ENCODE measurements at regions not wholly inside any gene's neighbourhood (a gene's known extent, or its start where the extent isn't known, plus 50 kb on each side); places are given as distances from the start of the nearest gene placed in this dataset.

DNA sequence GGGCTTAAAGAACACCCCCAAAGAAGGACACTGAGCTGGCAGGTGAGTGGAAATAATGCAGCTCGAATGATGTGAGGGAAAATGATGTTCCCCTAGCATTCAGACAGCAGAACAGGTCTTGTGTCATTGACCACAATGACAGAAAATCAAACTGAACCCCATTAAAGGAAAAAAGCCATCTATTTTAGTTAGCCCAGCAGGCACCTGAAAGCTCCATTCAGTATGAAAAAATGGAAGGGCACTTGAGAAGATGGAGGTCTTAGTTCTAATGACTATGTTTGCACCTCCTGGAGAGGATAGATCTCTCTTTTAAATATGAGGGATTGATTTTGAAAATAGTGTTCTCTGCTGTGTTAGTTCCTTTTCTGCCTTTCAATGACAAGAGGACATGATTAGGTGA, 323.1 kb downstream of the NKX6-1 start:
- Histone ChIP-seq H3K4me3 (ENCODE audit: low read depth in 2 of 2, low read length in 2 of 2) (no peak overlapping the region), H3K9me3 (ENCODE audit: control insufficient read depth, insufficient read depth, low read depth, low read length) (no peaks in the 10 kb centered on the region), H3K27ac (ENCODE audit: low read length) (no peak overlapping the region), H3K4me1 (ENCODE audit: control insufficient read depth, insufficient read depth, low read length) (no peaks in the 10 kb centered on the region), H3K36me3 (ENCODE audit: control insufficient read depth, insufficient read depth, low read length) (no peaks in the 10 kb centered on the region), H3K27me3 (ENCODE audit: control insufficient read depth, insufficient read depth, low read length) (no peaks in the 10 kb centered on the region)
- DNase-seq (ENCODE audit: low read depth, low spot score) (no peak), ATAC-seq (no peak)
- ChIA-PET CTCF (no interaction called here), POLR2A (no interaction called here)
- in situ Hi-C loops (cut with HindIII; ENCODE audit: low pct_unique_long_range_greater_than_20kb, low sequenced_read_pairs) (no loop called here), intact Hi-C loops (cut with micrococcal nuclease; ENCODE audit: unreplicated experiment) (no loop called here)
- BruUV-seq (replicated peaks), result no TSS peak
- TF ChIP-seq, protein P1, sequence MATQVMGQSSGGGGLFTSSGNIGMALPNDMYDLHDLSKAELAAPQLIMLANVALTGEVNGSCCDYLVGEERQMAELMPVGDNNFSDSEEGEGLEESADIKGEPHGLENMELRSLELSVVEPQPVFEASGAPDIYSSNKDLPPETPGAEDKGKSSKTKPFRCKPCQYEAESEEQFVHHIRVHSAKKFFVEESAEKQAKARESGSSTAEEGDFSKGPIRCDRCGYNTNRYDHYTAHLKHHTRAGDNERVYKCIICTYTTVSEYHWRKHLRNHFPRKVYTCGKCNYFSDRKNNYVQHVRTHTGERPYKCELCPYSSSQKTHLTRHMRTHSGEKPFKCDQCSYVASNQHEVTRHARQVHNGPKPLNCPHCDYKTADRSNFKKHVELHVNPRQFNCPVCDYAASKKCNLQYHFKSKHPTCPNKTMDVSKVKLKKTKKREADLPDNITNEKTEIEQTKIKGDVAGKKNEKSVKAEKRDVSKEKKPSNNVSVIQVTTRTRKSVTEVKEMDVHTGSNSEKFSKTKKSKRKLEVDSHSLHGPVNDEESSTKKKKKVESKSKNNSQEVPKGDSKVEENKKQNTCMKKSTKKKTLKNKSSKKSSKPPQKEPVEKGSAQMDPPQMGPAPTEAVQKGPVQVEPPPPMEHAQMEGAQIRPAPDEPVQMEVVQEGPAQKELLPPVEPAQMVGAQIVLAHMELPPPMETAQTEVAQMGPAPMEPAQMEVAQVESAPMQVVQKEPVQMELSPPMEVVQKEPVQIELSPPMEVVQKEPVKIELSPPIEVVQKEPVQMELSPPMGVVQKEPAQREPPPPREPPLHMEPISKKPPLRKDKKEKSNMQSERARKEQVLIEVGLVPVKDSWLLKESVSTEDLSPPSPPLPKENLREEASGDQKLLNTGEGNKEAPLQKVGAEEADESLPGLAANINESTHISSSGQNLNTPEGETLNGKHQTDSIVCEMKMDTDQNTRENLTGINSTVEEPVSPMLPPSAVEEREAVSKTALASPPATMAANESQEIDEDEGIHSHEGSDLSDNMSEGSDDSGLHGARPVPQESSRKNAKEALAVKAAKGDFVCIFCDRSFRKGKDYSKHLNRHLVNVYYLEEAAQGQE (IDR thresholded peaks at IDR 0.05; ENCODE audit: insufficient read depth in 1 of 2, low read depth in 2 of 2, low read length in 1 of 2), result no peak
- TF ChIP-seq POLR2AphosphoS5 (IDR thresholded peaks at IDR 0.05; ENCODE audit: low read depth, low read length) (no peak), SIN3A (IDR thresholded peaks at IDR 0.05; ENCODE audit: borderline replicate concordance, insufficient read depth, low read depth, low read length) (no peak)

GRCh38 chr4:84171871-84172270, 327.2 kb downstream of the NKX6-1 start:
- Histone ChIP-seq H3K9me3 (ENCODE audit: control insufficient read depth, insufficient read depth, low read depth, low read length) (no peaks in the 10 kb centered on the region), H3K27ac (ENCODE audit: low read length) (no peak overlapping the region), H3K4me3 (ENCODE audit: low read depth in 2 of 2, low read length in 2 of 2) (no peak overlapping the region), H3K27me3 (ENCODE audit: control insufficient read depth, insufficient read depth, low read length) (no peaks in the 10 kb centered on the region; the same call in 1 of the 2 replicates), H3K4me1 (ENCODE audit: control insufficient read depth, insufficient read depth, low read length) (no peaks in the 10 kb centered on the region), H3K36me3 (ENCODE audit: control insufficient read depth, insufficient read depth, low read length) (no peaks in the 10 kb centered on the region)
- CTCF ChIA-PET, result no interaction called here
- intact Hi-C loops (cut with micrococcal nuclease; ENCODE audit: unreplicated experiment), result no loop called here
- DNase-seq (ENCODE audit: low read depth, low spot score) (no peak), ATAC-seq (no peak)
- TF ChIP-seq SIN3A (IDR thresholded peaks at IDR 0.05; ENCODE audit: borderline replicate concordance, insufficient read depth, low read depth, low read length) (no peak), TCF7L2 (IDR thresholded peaks at IDR 0.05; ENCODE audit: low read depth, low read length) (no peak), POLR2AphosphoS5 (IDR thresholded peaks at IDR 0.05; ENCODE audit: low read depth, low read length) (no peak), CTCF (IDR thresholded peaks at IDR 0.05) (no peak)
- TF ChIP-seq, protein P1 (IDR thresholded peaks at IDR 0.05; ENCODE audit: insufficient read depth in 1 of 2, low read depth in 2 of 2, low read length in 1 of 2), result no peak
- no TSS peak for BruUV-seq (replicated peaks)
- in situ Hi-C loops (cut with HindIII; ENCODE audit: low pct_unique_long_range_greater_than_20kb, low sequenced_read_pairs), result no loop called here
- POLR2A ChIA-PET, result no interaction called here
